T-helper 2 cell treated with Interferon-gamma antibody and Interleukin-4, amounts not matched to agents 100 ng/mL and 5 ng/mL, for 36 hours (primary cell): ENCODE measurements at regions not wholly inside any gene's neighbourhood (a gene's known extent, or its start where the extent isn't known, plus 50 kb on each side); places are given as distances from the start of the nearest gene placed in this dataset.

Source experiments
- intact Hi-C: fragments of 100-400 bp; cut with micrococcal nuclease; formaldehyde crosslinking; loops from one replicate; pipeline ENCODE4 v1.15.1; 2023

GRCh38 chr11:23336961-23337360 is 476.7 kb upstream of the CCDC179 start:
- intact Hi-C loops = no loop called here

- intact Hi-C loops = no loop called here
These were observed 493.3 kb upstream of the CCDC179 start for GRCh38 chr11:23353611-23354010.

GRCh38 chr11:23359297-23359696 is 499.0 kb upstream of the CCDC179 start:
- intact Hi-C loops = no loop called here

- intact Hi-C loops = no loop called here
These were observed 503.8 kb upstream of the CCDC179 start for GRCh38 chr11:23364076-23364475.

GRCh38 chr11:23370580-23371275 is 510.5 kb upstream of the CCDC179 start:
- intact Hi-C loops = no loop called here

GRCh38 chr11:23377909-23378308 is 517.6 kb upstream of the CCDC179 start:
- intact Hi-C loops = no loop called here

GRCh38 chr11:23391031-23391430 is 530.8 kb upstream of the CCDC179 start:
- intact Hi-C loops = no loop called here

- intact Hi-C loops = no loop called here
These were observed 537.8 kb upstream of the CCDC179 start for GRCh38 chr11:23398052-23398451.

- intact Hi-C loops = no loop called here
These were observed 539.7 kb upstream of the CCDC179 start for GRCh38 chr11:23399995-23400394.

- intact Hi-C loops = no loop called here
These were observed 543.2 kb upstream of the CCDC179 start for GRCh38 chr11:23403210-23404185.

- intact Hi-C loops = no loop called here
These were observed 544.2 kb upstream of the CCDC179 start for GRCh38 chr11:23404225-23405160.

GRCh38 chr11:23405350-23405937 is 545.2 kb upstream of the CCDC179 start:
- intact Hi-C loops = no loop called here

GRCh38 chr11:23406131-23406819 is 546.0 kb upstream of the CCDC179 start:
- intact Hi-C loops = no loop called here

- intact Hi-C loops = no loop called here
These were observed 552.8 kb upstream of the CCDC179 start for GRCh38 chr11:23413057-23413456.

GRCh38 chr11:23423104-23423503 is 562.8 kb upstream of the CCDC179 start:
- intact Hi-C loops = no loop called here

GRCh38 chr11:23423656-23424055 is 563.4 kb upstream of the CCDC179 start:
- intact Hi-C loops = no loop called here

- intact Hi-C loops = no loop called here
These were observed 565.1 kb upstream of the CCDC179 start for GRCh38 chr11:23425381-23425780.

- intact Hi-C loops = no loop called here
These were observed 569.3 kb upstream of the CCDC179 start for GRCh38 chr11:23429569-23429968.

- intact Hi-C loops = no loop called here
These were observed 593.2 kb upstream of the CCDC179 start for GRCh38 chr11:23453522-23453921.

- intact Hi-C loops = no loop called here
These were observed 595.1 kb upstream of the CCDC179 start for GRCh38 chr11:23455321-23455891.
